Keratinocyte (primary cell): ENCODE measurements at regions not wholly inside any gene's neighbourhood (a gene's known extent, or its start where the extent isn't known, plus 50 kb on each side); places are given as distances from the start of the nearest gene placed in this dataset.

Experiments
- DNase-seq: peaks from one replicate; pipeline ENCODE4 v3.0.0-alpha.2; 2011; ENCODE audit warnings: low read depth, missing footprints, low spot score
- FAIRE-seq: peaks from 2 replicates; lab custom pipeline; 2011; peaks lifted over from hg19 to GRCh38; lab: Jason Lieb, UNC
- H2AFZ ChIP-seq: 2 replicates; pipeline ENCODE4 v1.6.0; 2012; ENCODE audit warnings: low read length, control low read depth, inconsistent platforms; ENCODE audit not compliant: control insufficient read depth
- H3K27ac ChIP-seq: 2 replicates; pipeline ENCODE4 v1.5.1; 2011; ENCODE audit warnings: low read length; ENCODE audit not compliant: control insufficient read depth, insufficient read depth
- H3K27me3 ChIP-seq: 3 replicates; pipeline ENCODE4 v1.6.0; 2011; ENCODE audit warnings: low read length; ENCODE audit not compliant: control insufficient read depth, insufficient read depth; ENCODE audit errors: extremely low read depth
- H3K36me3 ChIP-seq, 2 experiments: 2 replicates in 1 of 2; 3 replicates in 1 of 2; pipeline ENCODE4 v1.5.1; 2011; ENCODE audit warnings: low read length in 2 of 2, mild to moderate bottlenecking in 1 of 2; ENCODE audit not compliant: control insufficient read depth in 2 of 2, insufficient read depth in 2 of 2; ENCODE audit errors: extremely low read depth in 1 of 2
- H3K4me1 ChIP-seq: 3 replicates; pipeline ENCODE4 v1.5.1; 2011; ENCODE audit warnings: low read length; ENCODE audit not compliant: control insufficient read depth, insufficient read depth; ENCODE audit errors: extremely low read depth
- H3K4me2 ChIP-seq: 3 replicates; pipeline ENCODE4 v1.6.0; 2011; ENCODE audit warnings: low read depth, low read length; ENCODE audit not compliant: control insufficient read depth, insufficient read depth; ENCODE audit errors: extremely low read depth
- H3K4me3 ChIP-seq, 3 experiments: fragments of 200-600 bp in 1 of 3; sonication (generic) in 1 of 3; 2 replicates in 2 of 3; 3 replicates in 1 of 3; pipeline ENCODE4 v1.5.1; 2011 to 2016; ENCODE audit warnings: low read length in 3 of 3, mild to moderate bottlenecking in 3 of 3, control low read depth in 2 of 3, inconsistent platforms in 1 of 3, low read depth in 1 of 3, mixed read lengths in 1 of 3, mixed run types in 1 of 3, moderate library complexity in 1 of 3; ENCODE audit not compliant: control insufficient read depth in 2 of 3, insufficient read depth in 2 of 3; ENCODE audit errors: extremely low read depth in 1 of 3
- H3K79me2 ChIP-seq: 2 replicates; pipeline ENCODE4 v1.6.0; 2012; ENCODE audit warnings: low read length; ENCODE audit not compliant: control insufficient read depth, insufficient read depth
- H3K9ac ChIP-seq: 3 replicates; pipeline ENCODE4 v1.6.0; 2011; ENCODE audit warnings: low read length; ENCODE audit not compliant: control insufficient read depth, insufficient read depth; ENCODE audit errors: extremely low read depth
- H3K9me1 ChIP-seq: 3 replicates; pipeline ENCODE4 v1.6.0; 2011; ENCODE audit warnings: low read length; ENCODE audit not compliant: control insufficient read depth, insufficient read depth; ENCODE audit errors: extremely low read depth
- H3K9me3 ChIP-seq: 2 replicates; pipeline ENCODE4 v1.5.1; 2012; ENCODE audit warnings: low read depth, low read length; ENCODE audit not compliant: control insufficient read depth
- H4K20me1 ChIP-seq: 3 replicates; pipeline ENCODE4 v1.6.0; 2011; ENCODE audit warnings: low read length; ENCODE audit not compliant: control insufficient read depth, insufficient read depth; ENCODE audit errors: extremely low read depth
- EZH2 ChIP-seq: IDR thresholded peaks from one replicate; pipeline ENCODE4 v1.6.1; 2012; ENCODE audit warnings: inconsistent platforms, mild to moderate bottlenecking, low read length, moderate library complexity
- dilution Hi-C: fragments of 300-500 bp; cut with MboI; formaldehyde crosslinking; loops from one replicate; pipeline ENCODE4 v1.7.0; 2020; ENCODE audit warnings: low sequenced_read_pairs; ENCODE audit not compliant: extremely low pct_ligation_motif_present
- TF ChIP-seq, protein P1 (sequence below), 3 experiments: IDR thresholded peaks in 1 of 3; conservative IDR thresholded peaks in 1 of 3; optimal IDR thresholded peaks in 1 of 3; 2 replicates in 2 of 3; 3 replicates in 1 of 3; pipeline versions ENCODE3 to v1.5.1; 2011; ENCODE audit warnings: low read length in 3 of 3, mild to moderate bottlenecking in 3 of 3, moderate library complexity in 2 of 3, control low read depth in 1 of 3, inconsistent platforms in 1 of 3; ENCODE audit not compliant: insufficient read depth in 2 of 3; ENCODE audit errors: extremely low read depth in 1 of 3

DNA sequence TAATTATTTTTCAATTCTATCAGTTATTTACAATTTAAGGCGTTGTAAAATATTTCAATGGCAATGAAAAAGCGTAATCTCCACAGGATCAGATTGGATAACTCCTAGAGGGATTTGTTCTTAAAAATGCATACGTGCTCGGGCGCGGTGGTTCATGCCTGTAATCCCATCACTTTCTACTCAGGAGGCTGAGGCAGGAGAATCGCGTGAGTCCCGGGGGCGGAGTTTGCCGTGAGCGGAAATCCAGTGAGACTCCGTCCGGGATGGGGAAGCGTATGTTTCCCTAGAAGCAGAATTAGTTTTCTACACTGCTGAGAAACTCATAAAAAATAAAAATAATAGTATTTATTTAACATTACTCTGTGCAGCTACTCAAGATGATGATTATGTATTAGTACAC is 917.8 kb upstream of the PCDH20 start:
- no peaks in the 10 kb centered on the region for H3K36me3 ChIP-seq
- no peaks in the 10 kb centered on the region for H3K9me1 ChIP-seq
- FAIRE-seq (no peak), DNase-seq (no peak)
- H4K20me1 ChIP-seq: no peaks in the 10 kb centered on the region
- peaks cover 2% of the 10 kb centered on the region for H3K9me3 ChIP-seq
- TF ChIP-seq, protein P1, sequence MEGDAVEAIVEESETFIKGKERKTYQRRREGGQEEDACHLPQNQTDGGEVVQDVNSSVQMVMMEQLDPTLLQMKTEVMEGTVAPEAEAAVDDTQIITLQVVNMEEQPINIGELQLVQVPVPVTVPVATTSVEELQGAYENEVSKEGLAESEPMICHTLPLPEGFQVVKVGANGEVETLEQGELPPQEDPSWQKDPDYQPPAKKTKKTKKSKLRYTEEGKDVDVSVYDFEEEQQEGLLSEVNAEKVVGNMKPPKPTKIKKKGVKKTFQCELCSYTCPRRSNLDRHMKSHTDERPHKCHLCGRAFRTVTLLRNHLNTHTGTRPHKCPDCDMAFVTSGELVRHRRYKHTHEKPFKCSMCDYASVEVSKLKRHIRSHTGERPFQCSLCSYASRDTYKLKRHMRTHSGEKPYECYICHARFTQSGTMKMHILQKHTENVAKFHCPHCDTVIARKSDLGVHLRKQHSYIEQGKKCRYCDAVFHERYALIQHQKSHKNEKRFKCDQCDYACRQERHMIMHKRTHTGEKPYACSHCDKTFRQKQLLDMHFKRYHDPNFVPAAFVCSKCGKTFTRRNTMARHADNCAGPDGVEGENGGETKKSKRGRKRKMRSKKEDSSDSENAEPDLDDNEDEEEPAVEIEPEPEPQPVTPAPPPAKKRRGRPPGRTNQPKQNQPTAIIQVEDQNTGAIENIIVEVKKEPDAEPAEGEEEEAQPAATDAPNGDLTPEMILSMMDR (optimal IDR thresholded peaks at IDR 0.05 in 1 of 3, IDR thresholded peaks at IDR 0.05 in 1 of 3, conservative IDR thresholded peaks at IDR 0.05 in 1 of 3; ENCODE audit: extremely low read depth in 1 of 3, insufficient read depth in 2 of 3, low read length in 3 of 3): no peak
- TF ChIP-seq EZH2: no peak
- no peaks in the 10 kb centered on the region for H3K27me3 ChIP-seq
- H3K4me2 ChIP-seq: no peak overlapping the region
- no peaks in the 10 kb centered on the region for H3K79me2 ChIP-seq
- H3K4me3 ChIP-seq: no peak overlapping the region
- dilution Hi-C loops: no loop called here
- no peaks in the 10 kb centered on the region for H3K4me1 ChIP-seq
- H3K27ac ChIP-seq: no peak overlapping the region
- no peak overlapping the region for H3K9ac ChIP-seq
- H2AFZ ChIP-seq: no peak overlapping the region

DNA sequence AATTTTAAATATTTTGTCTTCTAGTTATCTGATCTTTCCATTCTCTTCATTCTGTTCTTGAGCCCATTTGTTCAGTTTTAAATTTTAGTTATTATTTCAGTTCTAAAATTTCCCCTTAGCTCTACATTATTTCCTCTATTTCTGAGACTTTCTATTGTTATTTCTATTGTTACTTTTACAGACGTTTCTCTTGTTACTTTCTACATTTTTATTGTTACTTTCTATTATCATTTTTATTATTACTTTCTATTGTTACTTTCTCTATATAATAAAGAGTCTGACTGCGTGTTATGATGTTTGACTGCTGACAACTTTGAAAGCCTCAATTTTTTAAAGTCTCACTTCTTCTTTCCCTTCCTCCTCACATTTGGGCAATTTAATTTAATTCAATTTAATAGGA is 915.7 kb upstream of the PCDH20 start:
- no peaks in the 10 kb centered on the region for H3K9me1 ChIP-seq
- no peak overlapping the region for H3K4me2 ChIP-seq
- H3K79me2 ChIP-seq: no peaks in the 10 kb centered on the region
- peaks cover 2% of the 10 kb centered on the region for H3K9me3 ChIP-seq
- H2AFZ ChIP-seq: no peak overlapping the region
- no peak overlapping the region for H3K27ac ChIP-seq
- dilution Hi-C loops: no loop called here
- FAIRE-seq: no peak
- no peak for DNase-seq
- no peak overlapping the region for H3K9ac ChIP-seq
- TF ChIP-seq, protein P1 (optimal IDR thresholded peaks at IDR 0.05 in 1 of 3, IDR thresholded peaks at IDR 0.05 in 1 of 3, conservative IDR thresholded peaks at IDR 0.05 in 1 of 3; ENCODE audit: extremely low read depth in 1 of 3, insufficient read depth in 2 of 3, low read length in 3 of 3): no peak
- TF ChIP-seq EZH2: no peak
- no peaks in the 10 kb centered on the region for H3K27me3 ChIP-seq
- no peaks in the 10 kb centered on the region for H3K36me3 ChIP-seq
- H3K4me3 ChIP-seq: no peak overlapping the region
- no peaks in the 10 kb centered on the region for H3K4me1 ChIP-seq
- H4K20me1 ChIP-seq: no peaks in the 10 kb centered on the region
